ENCODE measurements at regions not wholly inside any gene's neighbourhood (a gene's known extent, or its start where the extent isn't known, plus 50 kb on each side); places are given as distances from the start of the nearest gene placed in this dataset.
"Not testable (repeated sequence)": the region's sequence is repeated elsewhere in the genome, so short reads cannot be mapped to it uniquely, and the experiment has no call there.

- CTCF ChIA-PET = interaction anchor here (1.3 kb wide), 1 partner anchor 12 kb away, joined by 3 read pairs; no protein-coding TSS in a partner anchor
- DNase-seq (ENCODE audit: low read depth) = no peak
Measured at GRCh38 chr12:67788118-67788517, 139.6 kb downstream of the DYRK2 start.

GRCh38 chr12:67789266-67789665 lies 140.7 kb downstream of the DYRK2 start:
- Histone ChIP-seq H3K4me3 (ENCODE audit: low read depth, low read length) (no peak overlapping the region), H3K27me3 (ENCODE audit: control insufficient read depth, insufficient read depth, low read length) (no peaks in the 10 kb centered on the region), H3K36me3 (ENCODE audit: control insufficient read depth, insufficient read depth, low read length) (no peaks in the 10 kb centered on the region)
- POLR2A ChIA-PET = no interaction called here
- CTCF ChIA-PET = interaction anchor here (1.2 to 1.5 kb wide), 3 partner anchors 11 to 22 kb away, joined by 3 to 4 read pairs (median 4); no protein-coding TSS in a partner anchor
- no peak for DNase-seq (ENCODE audit: low read depth)
- no peak for TF ChIP-seq CTCF (IDR thresholded peaks at IDR 0.05; ENCODE audit: insufficient read depth, low read depth, low read length)

More at GRCh38 chr12:67788118-67788517, 139.6 kb downstream of the DYRK2 start:
- no peak for TF ChIP-seq CTCF (IDR thresholded peaks at IDR 0.05; ENCODE audit: insufficient read depth, low read depth, low read length)
- Histone ChIP-seq H3K27me3 (ENCODE audit: control insufficient read depth, insufficient read depth, low read length) (no peaks in the 10 kb centered on the region), H3K36me3 (ENCODE audit: control insufficient read depth, insufficient read depth, low read length) (no peaks in the 10 kb centered on the region), H3K4me3 (ENCODE audit: low read depth, low read length) (no peak overlapping the region)
- POLR2A ChIA-PET = no interaction called here

- no peaks in the 10 kb centered on the region for H3K36me3 ChIP-seq (ENCODE audit: control insufficient read depth, insufficient read depth, low read length)
- H3K4me3 ChIP-seq (ENCODE audit: low read depth, low read length) = no peak overlapping the region
- ChIA-PET POLR2A (no interaction called here), CTCF (interaction anchor here (1.5 kb wide), 1 partner anchor 20 kb away, joined by 4 read pairs; no protein-coding TSS in a partner anchor)
- H3K27me3 ChIP-seq (ENCODE audit: control insufficient read depth, insufficient read depth, low read length) = no peaks in the 10 kb centered on the region
- TF ChIP-seq CTCF (IDR thresholded peaks at IDR 0.05; ENCODE audit: insufficient read depth, low read depth, low read length) = no peak
- DNase-seq (ENCODE audit: low read depth) = no peak
Measured at GRCh38 chr12:67790660-67791059, 142.1 kb downstream of the DYRK2 start.

GRCh38 chr12:67791362-67791761 lies 142.8 kb downstream of the DYRK2 start:
- H3K4me3 ChIP-seq (ENCODE audit: low read depth, low read length); DNase-seq (ENCODE audit: low read depth); POLR2A ChIA-PET; CTCF ChIA-PET; H3K36me3 ChIP-seq (ENCODE audit: control insufficient read depth, insufficient read depth, low read length); H3K27me3 ChIP-seq (ENCODE audit: control insufficient read depth, insufficient read depth, low read length): not testable (repeated sequence)

GRCh38 chr12:67792185-67792584 lies 143.6 kb downstream of the DYRK2 start:
- POLR2A ChIA-PET = no interaction called here
- no peaks in the 10 kb centered on the region for H3K27me3 ChIP-seq (ENCODE audit: control insufficient read depth, insufficient read depth, low read length)
- TF ChIP-seq CTCF (IDR thresholded peaks at IDR 0.05; ENCODE audit: insufficient read depth, low read depth, low read length) = no peak
- no peak overlapping the region for H3K4me3 ChIP-seq (ENCODE audit: low read depth, low read length)
- H3K36me3 ChIP-seq (ENCODE audit: control insufficient read depth, insufficient read depth, low read length) = no peaks in the 10 kb centered on the region
- CTCF ChIA-PET = interaction anchor here (0.9 to 1.0 kb wide), 2 partner anchors 14 to 19 kb away, joined by 4 to 6 read pairs; no protein-coding TSS in a partner anchor
- DNase-seq (ENCODE audit: low read depth) = no peak

- ChIA-PET POLR2A (no interaction called here), CTCF (no interaction called here)
- no peaks in the 10 kb centered on the region for H3K27me3 ChIP-seq (ENCODE audit: control insufficient read depth, insufficient read depth, low read length)
- H3K36me3 ChIP-seq (ENCODE audit: control insufficient read depth, insufficient read depth, low read length) = no peaks in the 10 kb centered on the region
- H3K4me3 ChIP-seq (ENCODE audit: low read depth, low read length) = no peak overlapping the region
- no peak for TF ChIP-seq CTCF (IDR thresholded peaks at IDR 0.05; ENCODE audit: insufficient read depth, low read depth, low read length)
- no peak for DNase-seq (ENCODE audit: low read depth)
Measured at GRCh38 chr12:67794161-67794560, 145.6 kb downstream of the DYRK2 start.

All from BJ (cell line).